ENCODE measurements at regions not wholly inside any gene's neighbourhood (a gene's known extent, or its start where the extent isn't known, plus 50 kb on each side); places are given as distances from the start of the nearest gene placed in this dataset.

GRCh38 chr6:90863043-90863442 lies 276.2 kb upstream of the MAP3K7 start:
- TF ChIP-seq POLR2A (IDR thresholded peaks at IDR 0.05) = no peak
- no peak for TF ChIP-seq CTCF (IDR thresholded peaks at IDR 0.05)

Measured in body of pancreas (tissue), 4 donors.